Lower leg skin (tissue), 4 donors: ENCODE measurements at regions not wholly inside any gene's neighbourhood (a gene's known extent, or its start where the extent isn't known, plus 50 kb on each side); places are given as distances from the start of the nearest gene placed in this dataset.

Experiments
- DNase-seq, 2 donors: peaks; one replicate each; pipeline ENCODE4 v3.0.0-alpha.2; 2019; ENCODE audit warnings: low spot score in 2 of 2
- H3K4me3 ChIP-seq: fragments of 200-600 bp; sonication (generic); 2 replicates; pipeline ENCODE4 v1.5.1; 2017; ENCODE audit warnings: mild to moderate bottlenecking, low read depth; ENCODE audit not compliant: poor library complexity, severe bottlenecking
- POLR2A ChIP-seq, 2 donors: fragments of 450-650 bp; IDR thresholded peaks; one replicate each; pipeline ENCODE4 v1.6.1; 2016 to 2017; ENCODE audit warnings: antibody characterized with exemption in 2 of 2, mild to moderate bottlenecking in 1 of 2, moderate library complexity in 1 of 2
- WGBS, 2 donors: methylation state at CpG; one replicate each; pipeline ENCODE4 v1.1.5; 2018; 5-methylcytosine and 5-hydroxymethylcytosine counted together
- intact Hi-C: fragments of 100-400 bp; cut with DNase I; formaldehyde crosslinking; loops from one replicate; pipeline ENCODE4 v1.15.0; 2023; ENCODE audit warnings: low total_unique reads
- TF ChIP-seq, protein P1 (sequence below), 3 donors: fragments of 450-650 bp; IDR thresholded peaks; one replicate each; pipeline ENCODE4 v1.5.1; 2016; ENCODE audit warnings: antibody characterized with exemption in 3 of 3, mild to moderate bottlenecking in 3 of 3, moderate library complexity in 2 of 3

GRCh38 chr3:95508124-95508523, 1306.3 kb upstream of the EPHA6 start:
- DNase-seq, result no peak
- H3K4me3 ChIP-seq, result no peak overlapping the region
- 83 to 86% methylated on average over 2 of the region's 2 CpGs for WGBS, 2 donors
- intact Hi-C loops, result no loop called here
- no peak for TF ChIP-seq POLR2A (IDR thresholded peaks at IDR 0.05)
- TF ChIP-seq, protein P1, sequence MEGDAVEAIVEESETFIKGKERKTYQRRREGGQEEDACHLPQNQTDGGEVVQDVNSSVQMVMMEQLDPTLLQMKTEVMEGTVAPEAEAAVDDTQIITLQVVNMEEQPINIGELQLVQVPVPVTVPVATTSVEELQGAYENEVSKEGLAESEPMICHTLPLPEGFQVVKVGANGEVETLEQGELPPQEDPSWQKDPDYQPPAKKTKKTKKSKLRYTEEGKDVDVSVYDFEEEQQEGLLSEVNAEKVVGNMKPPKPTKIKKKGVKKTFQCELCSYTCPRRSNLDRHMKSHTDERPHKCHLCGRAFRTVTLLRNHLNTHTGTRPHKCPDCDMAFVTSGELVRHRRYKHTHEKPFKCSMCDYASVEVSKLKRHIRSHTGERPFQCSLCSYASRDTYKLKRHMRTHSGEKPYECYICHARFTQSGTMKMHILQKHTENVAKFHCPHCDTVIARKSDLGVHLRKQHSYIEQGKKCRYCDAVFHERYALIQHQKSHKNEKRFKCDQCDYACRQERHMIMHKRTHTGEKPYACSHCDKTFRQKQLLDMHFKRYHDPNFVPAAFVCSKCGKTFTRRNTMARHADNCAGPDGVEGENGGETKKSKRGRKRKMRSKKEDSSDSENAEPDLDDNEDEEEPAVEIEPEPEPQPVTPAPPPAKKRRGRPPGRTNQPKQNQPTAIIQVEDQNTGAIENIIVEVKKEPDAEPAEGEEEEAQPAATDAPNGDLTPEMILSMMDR (IDR thresholded peaks at IDR 0.05), result no peak

- intact Hi-C loops, result no loop called here
Observed at GRCh38 chr3:95511828-95512227, 1302.6 kb upstream of the EPHA6 start.

DNA sequence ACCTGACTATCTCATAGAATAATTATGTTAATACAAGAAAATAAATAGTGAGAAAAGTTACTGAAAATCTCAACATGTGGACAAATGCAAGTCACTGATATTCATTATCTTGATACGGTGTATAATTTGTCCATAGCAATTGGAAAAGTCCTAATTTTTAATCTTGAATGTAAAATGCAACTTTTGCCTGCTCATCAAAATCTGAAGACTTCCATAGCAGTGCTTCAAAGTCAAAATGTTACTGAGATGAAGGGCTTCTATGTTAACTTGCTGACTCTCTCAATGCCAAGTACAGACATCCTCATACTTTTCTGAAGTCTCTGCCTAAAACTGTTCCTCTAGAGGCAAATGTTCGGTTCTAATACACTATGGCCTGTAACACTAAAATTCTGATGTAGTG, 1300.1 kb upstream of the EPHA6 start:
- TF ChIP-seq POLR2A (IDR thresholded peaks at IDR 0.05), result no peak
- TF ChIP-seq, protein P1 (IDR thresholded peaks at IDR 0.05), result no peak
- no peak for DNase-seq
- no peak overlapping the region for H3K4me3 ChIP-seq
- intact Hi-C loops, result no loop called here
- WGBS, 2 donors, result 83 to 88% methylated on average over 2 of the region's 2 CpGs

More at GRCh38 chr3:95511828-95512227, 1302.6 kb upstream of the EPHA6 start:
- H3K4me3 ChIP-seq, result no peak overlapping the region
- DNase-seq, result no peak
- no peak for TF ChIP-seq POLR2A (IDR thresholded peaks at IDR 0.05)
- TF ChIP-seq, protein P1 (IDR thresholded peaks at IDR 0.05), result no peak
- 87 to 88% methylated on average over 1 of the region's 1 CpG for WGBS, 2 donors

DNA sequence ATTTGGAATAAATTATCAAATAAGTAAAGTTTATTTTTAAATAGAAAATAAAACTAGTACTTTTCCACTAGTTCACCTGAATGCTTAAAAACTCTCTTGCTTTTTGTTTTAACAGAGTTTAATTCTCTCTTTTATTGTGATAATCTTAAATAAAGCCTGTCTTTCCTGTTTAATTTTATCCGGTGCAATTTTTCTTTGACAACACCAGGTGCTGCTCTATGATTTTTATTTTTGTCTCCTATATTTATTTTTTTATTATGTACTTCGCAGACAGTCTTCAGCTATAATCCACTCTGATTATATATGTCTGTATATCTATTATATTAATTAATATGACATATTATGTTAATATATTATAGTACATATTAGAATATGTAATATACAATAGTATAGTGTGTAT, 1293.0 kb upstream of the EPHA6 start:
- no peak for DNase-seq
- intact Hi-C loops, result no loop called here
- WGBS, 2 donors, result 69 to 70% methylated on average over 2 of the region's 2 CpGs
- TF ChIP-seq, protein P1 (IDR thresholded peaks at IDR 0.05), result no peak
- no peak for TF ChIP-seq POLR2A (IDR thresholded peaks at IDR 0.05)
- no peak overlapping the region for H3K4me3 ChIP-seq

DNA sequence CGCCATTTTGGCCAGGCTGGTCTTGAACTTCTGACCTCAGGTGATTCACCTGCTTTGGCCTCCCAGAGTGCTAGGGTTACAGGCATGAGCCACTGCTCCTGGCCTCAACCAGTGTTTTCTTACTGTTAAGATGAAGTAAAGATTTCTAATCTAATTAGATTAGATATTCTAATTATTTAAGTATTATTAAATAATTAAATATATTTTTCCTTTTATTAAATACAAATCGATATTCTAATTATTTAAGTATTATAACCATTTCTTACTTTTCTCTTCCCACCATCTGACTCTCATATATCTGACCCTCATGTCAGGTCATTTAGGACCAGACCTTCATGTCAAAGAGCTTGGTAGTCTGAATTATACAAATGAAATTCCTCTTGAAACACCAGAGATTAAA, 1291.9 kb upstream of the EPHA6 start:
- 93 to 95% methylated on average over 2 of the region's 2 CpGs for WGBS, 2 donors
- intact Hi-C loops, result no loop called here
- no peak for DNase-seq
- no peak for TF ChIP-seq POLR2A (IDR thresholded peaks at IDR 0.05)
- TF ChIP-seq, protein P1 (IDR thresholded peaks at IDR 0.05), result no peak
- no peak overlapping the region for H3K4me3 ChIP-seq

DNA sequence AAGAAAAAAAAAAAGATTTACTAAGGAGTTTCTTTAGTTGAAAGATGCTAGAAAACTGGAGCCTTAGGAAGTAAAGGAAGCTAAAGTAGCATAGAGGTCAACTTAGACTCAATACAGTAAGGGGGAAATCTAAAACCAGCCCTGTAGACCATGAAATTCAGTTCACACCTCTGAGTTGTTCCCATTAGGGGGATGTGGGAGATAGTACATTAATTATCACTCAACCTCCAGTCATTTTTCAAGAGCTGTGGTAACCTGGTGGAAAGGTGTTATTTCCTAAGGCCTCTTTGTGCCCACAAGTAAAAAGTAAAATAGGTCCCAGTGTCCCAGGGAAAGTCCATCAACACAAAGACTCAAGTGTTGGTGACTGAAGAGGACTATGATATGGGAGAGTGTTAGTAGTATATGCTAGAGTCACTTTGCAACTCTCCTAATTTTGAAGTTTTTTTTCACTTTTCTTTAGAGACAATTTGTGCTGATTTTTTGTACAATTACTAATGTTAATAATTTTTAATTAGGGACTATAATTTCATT, 1274.4 kb upstream of the EPHA6 start:
- no peak overlapping the region for H3K4me3 ChIP-seq
- intact Hi-C loops, result no loop called here
- no peak for DNase-seq
- TF ChIP-seq POLR2A (IDR thresholded peaks at IDR 0.05), result no peak
- TF ChIP-seq, protein P1 (IDR thresholded peaks at IDR 0.05), result no peak
